Keratinocyte (primary cell): ENCODE measurements at regions not wholly inside any gene's neighbourhood (a gene's known extent, or its start where the extent isn't known, plus 50 kb on each side); places are given as distances from the start of the nearest gene placed in this dataset.

Experiments
- DNase-seq: peaks from one replicate; pipeline ENCODE4 v3.0.0-alpha.2; 2011; ENCODE audit warnings: low read depth, missing footprints, low spot score
- FAIRE-seq: peaks from 2 replicates; lab custom pipeline; 2011; peaks lifted over from hg19 to GRCh38; lab: Jason Lieb, UNC
- H2AFZ ChIP-seq: 2 replicates; pipeline ENCODE4 v1.6.0; 2012; ENCODE audit warnings: low read length, control low read depth, inconsistent platforms; ENCODE audit not compliant: control insufficient read depth
- H3K27ac ChIP-seq: 2 replicates; pipeline ENCODE4 v1.5.1; 2011; ENCODE audit warnings: low read length; ENCODE audit not compliant: control insufficient read depth, insufficient read depth
- H3K27me3 ChIP-seq: 3 replicates; pipeline ENCODE4 v1.6.0; 2011; ENCODE audit warnings: low read length; ENCODE audit not compliant: control insufficient read depth, insufficient read depth; ENCODE audit errors: extremely low read depth
- H3K36me3 ChIP-seq, 2 experiments: 2 replicates in 1 of 2; 3 replicates in 1 of 2; pipeline ENCODE4 v1.5.1; 2011; ENCODE audit warnings: low read length in 2 of 2, mild to moderate bottlenecking in 1 of 2; ENCODE audit not compliant: control insufficient read depth in 2 of 2, insufficient read depth in 2 of 2; ENCODE audit errors: extremely low read depth in 1 of 2
- H3K4me1 ChIP-seq: 3 replicates; pipeline ENCODE4 v1.5.1; 2011; ENCODE audit warnings: low read length; ENCODE audit not compliant: control insufficient read depth, insufficient read depth; ENCODE audit errors: extremely low read depth
- H3K4me2 ChIP-seq: 3 replicates; pipeline ENCODE4 v1.6.0; 2011; ENCODE audit warnings: low read depth, low read length; ENCODE audit not compliant: control insufficient read depth, insufficient read depth; ENCODE audit errors: extremely low read depth
- H3K4me3 ChIP-seq, 3 experiments: fragments of 200-600 bp in 1 of 3; sonication (generic) in 1 of 3; 2 replicates in 2 of 3; 3 replicates in 1 of 3; pipeline ENCODE4 v1.5.1; 2011 to 2016; ENCODE audit warnings: low read length in 3 of 3, mild to moderate bottlenecking in 3 of 3, control low read depth in 2 of 3, inconsistent platforms in 1 of 3, low read depth in 1 of 3, mixed read lengths in 1 of 3, mixed run types in 1 of 3, moderate library complexity in 1 of 3; ENCODE audit not compliant: control insufficient read depth in 2 of 3, insufficient read depth in 2 of 3; ENCODE audit errors: extremely low read depth in 1 of 3
- H3K79me2 ChIP-seq: 2 replicates; pipeline ENCODE4 v1.6.0; 2012; ENCODE audit warnings: low read length; ENCODE audit not compliant: control insufficient read depth, insufficient read depth
- H3K9ac ChIP-seq: 3 replicates; pipeline ENCODE4 v1.6.0; 2011; ENCODE audit warnings: low read length; ENCODE audit not compliant: control insufficient read depth, insufficient read depth; ENCODE audit errors: extremely low read depth
- H3K9me1 ChIP-seq: 3 replicates; pipeline ENCODE4 v1.6.0; 2011; ENCODE audit warnings: low read length; ENCODE audit not compliant: control insufficient read depth, insufficient read depth; ENCODE audit errors: extremely low read depth
- H3K9me3 ChIP-seq: 2 replicates; pipeline ENCODE4 v1.5.1; 2012; ENCODE audit warnings: low read depth, low read length; ENCODE audit not compliant: control insufficient read depth
- H4K20me1 ChIP-seq: 3 replicates; pipeline ENCODE4 v1.6.0; 2011; ENCODE audit warnings: low read length; ENCODE audit not compliant: control insufficient read depth, insufficient read depth; ENCODE audit errors: extremely low read depth
- CTCF ChIP-seq, 3 experiments: IDR thresholded peaks in 1 of 3; conservative IDR thresholded peaks in 1 of 3; optimal IDR thresholded peaks in 1 of 3; 2 replicates in 2 of 3; 3 replicates in 1 of 3; pipeline versions ENCODE3 to v1.5.1; 2011; ENCODE audit warnings: low read length in 3 of 3, mild to moderate bottlenecking in 3 of 3, moderate library complexity in 2 of 3, control low read depth in 1 of 3, inconsistent platforms in 1 of 3; ENCODE audit not compliant: insufficient read depth in 2 of 3; ENCODE audit errors: extremely low read depth in 1 of 3
- EZH2 ChIP-seq: IDR thresholded peaks from one replicate; pipeline ENCODE4 v1.6.1; 2012; ENCODE audit warnings: inconsistent platforms, mild to moderate bottlenecking, low read length, moderate library complexity
- dilution Hi-C: fragments of 300-500 bp; cut with MboI; formaldehyde crosslinking; loops from one replicate; pipeline ENCODE4 v1.7.0; 2020; ENCODE audit warnings: low sequenced_read_pairs; ENCODE audit not compliant: extremely low pct_ligation_motif_present

DNA sequence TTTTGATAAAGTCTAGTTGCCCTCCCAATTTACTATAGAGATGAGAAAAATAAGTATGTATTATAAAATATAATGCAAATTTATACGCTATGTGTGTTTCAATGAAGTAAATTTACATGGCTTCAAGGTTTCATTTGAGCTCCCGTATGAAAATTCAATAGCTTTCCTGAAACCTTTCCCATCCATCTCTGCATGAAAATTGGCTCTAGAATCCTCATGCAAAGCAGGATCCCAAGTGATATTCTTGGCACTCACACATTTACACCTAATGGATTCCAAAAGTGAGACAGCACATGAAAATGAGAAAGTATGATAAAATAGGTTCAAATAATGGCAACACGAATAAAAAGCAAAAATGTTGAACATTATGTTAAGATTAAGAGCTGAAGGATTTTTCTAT, 1595.8 kb upstream of the SEL1L start:
- dilution Hi-C loops: no loop called here
- Histone ChIP-seq H3K27me3 (no peaks in the 10 kb centered on the region), H3K27ac (no peak overlapping the region), H3K4me3 (no peak overlapping the region), H3K4me2 (no peak overlapping the region), H3K36me3 (no peaks in the 10 kb centered on the region), H3K9me3 (no peaks in the 10 kb centered on the region), H3K9me1 (no peaks in the 10 kb centered on the region), H2AFZ (no peak overlapping the region), H3K79me2 (no peaks in the 10 kb centered on the region), H3K4me1 (no peaks in the 10 kb centered on the region), H3K9ac (no peak overlapping the region), H4K20me1 (no peaks in the 10 kb centered on the region)
- FAIRE-seq (no peak), DNase-seq (no peak)
- TF ChIP-seq CTCF (optimal IDR thresholded peaks at IDR 0.05 in 1 of 3, IDR thresholded peaks at IDR 0.05 in 1 of 3, conservative IDR thresholded peaks at IDR 0.05 in 1 of 3; ENCODE audit: extremely low read depth in 1 of 3, insufficient read depth in 2 of 3, low read length in 3 of 3) (no peak), EZH2 (no peak)

DNA sequence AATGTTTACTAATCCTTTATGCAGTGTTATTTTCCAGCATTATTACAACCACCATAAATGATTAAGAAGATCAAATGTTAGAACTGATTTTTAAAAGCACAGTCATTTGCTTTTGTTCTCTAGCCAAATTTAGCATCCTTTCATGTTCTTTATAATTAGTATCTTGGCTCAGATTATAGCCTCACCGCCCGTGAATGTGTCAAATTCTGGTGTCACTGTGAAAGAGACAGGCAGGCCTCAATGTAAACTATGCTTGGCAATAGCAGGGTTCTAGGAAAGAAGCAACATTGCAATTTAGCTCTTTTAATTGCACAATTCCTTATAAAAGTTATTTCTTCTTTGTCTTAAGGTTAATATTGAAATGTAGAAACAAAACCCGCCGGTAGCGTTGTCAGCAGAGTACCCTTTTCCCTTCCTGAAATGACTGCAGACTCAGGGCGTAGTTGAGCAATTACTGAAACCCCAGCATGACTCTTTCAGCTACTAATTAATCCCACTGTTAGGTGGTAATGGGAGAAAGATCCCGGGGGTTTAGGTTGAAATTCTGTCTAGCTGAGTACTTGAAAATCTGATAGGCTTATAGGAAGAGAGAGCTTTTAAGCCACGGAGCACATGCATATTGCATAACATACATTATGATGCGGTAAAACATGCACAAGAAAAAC, 1600.5 kb upstream of the SEL1L start:
- Histone ChIP-seq H3K27ac (no peak overlapping the region), H4K20me1 (no peaks in the 10 kb centered on the region), H3K4me2 (no peak overlapping the region), H3K9me3 (no peaks in the 10 kb centered on the region), H3K79me2 (no peaks in the 10 kb centered on the region), H3K36me3 (no peaks in the 10 kb centered on the region), H3K9me1 (no peaks in the 10 kb centered on the region), H3K4me1 (no peaks in the 10 kb centered on the region), H2AFZ (no peak overlapping the region), H3K4me3 (no peak overlapping the region), H3K27me3 (no peaks in the 10 kb centered on the region), H3K9ac (no peak overlapping the region)
- dilution Hi-C loops: no loop called here
- no peak for DNase-seq
- no peak for FAIRE-seq
- TF ChIP-seq CTCF (optimal IDR thresholded peaks at IDR 0.05 in 1 of 3, IDR thresholded peaks at IDR 0.05 in 1 of 3, conservative IDR thresholded peaks at IDR 0.05 in 1 of 3; ENCODE audit: extremely low read depth in 1 of 3, insufficient read depth in 2 of 3, low read length in 3 of 3) (no peak), EZH2 (no peak)
